ENCODE measurements at regions not wholly inside any gene's neighbourhood (a gene's known extent, or its start where the extent isn't known, plus 50 kb on each side); places are given as distances from the start of the nearest gene placed in this dataset.

- Mint-ChIP-seq H3K9me3 (peaks cover 4 to 6% of the 10 kb centered on the region in 2 experiments; a peak in 3 of 5 replicates), H3K4me3 (no peak overlapping the region), H3K27ac (no peak overlapping the region), H3K27me3 (ENCODE audit: low read depth) (no peaks in the 10 kb centered on the region), H3K36me3 (ENCODE audit: insufficient read depth in 1 of 3, low read depth in 3 of 3) (no peaks in the 10 kb centered on the region), H3K4me1 (no peaks in the 10 kb centered on the region)
- no peaks in the 10 kb centered on the region for H3K9me3 ChIP-seq (ENCODE audit: control insufficient read depth, low read depth, low read length)
- H3K27ac ChIP-seq (ENCODE audit: insufficient read length, low read depth, low read length), result no peak overlapping the region
- H2BK12ac ChIP-seq (ENCODE audit: insufficient read length, low read depth, low read length), result no peak overlapping the region
- no peak overlapping the region for H2BK15ac ChIP-seq (ENCODE audit: low read depth, low read length)
- H3K79me1 ChIP-seq (ENCODE audit: insufficient read depth, low read depth, low read length, poor library complexity, severe bottlenecking), result no peaks in the 10 kb centered on the region
- H4K8ac ChIP-seq (replicated peaks; ENCODE audit: insufficient read length, low read depth, low read length), result no peak overlapping the region
- H4K91ac ChIP-seq (ENCODE audit: insufficient read length, low read depth, low read length), result no peak overlapping the region
- no peak overlapping the region for H3K9ac ChIP-seq (ENCODE audit: extremely low read depth, insufficient read length, low read length)
- H2BK120ac ChIP-seq (ENCODE audit: low read depth, low read length, poor library complexity, severe bottlenecking), result no peak overlapping the region
- H4K20me1 ChIP-seq (ENCODE audit: control insufficient read depth, insufficient read depth, insufficient read length), result no peaks in the 10 kb centered on the region
- H3T11ph ChIP-seq (ENCODE audit: low read length), result no peak overlapping the region
- no CpG with 5 or more reads among the region's 1 CpG for WGBS (ENCODE audit: extremely low coverage, insufficient read length, low lambda C conversion rate)
- no peak overlapping the region for H3K14ac ChIP-seq (ENCODE audit: insufficient read depth, low read length)
- H2AFZ ChIP-seq (ENCODE audit: low read length), result no peak overlapping the region
- H3K23me2 ChIP-seq (ENCODE audit: insufficient read length, low read depth, low read length, poor library complexity, severe bottlenecking), result no peaks in the 10 kb centered on the region
- DNase-seq, result no peak
- H2BK5ac ChIP-seq (ENCODE audit: insufficient read length, low read length), result no peak overlapping the region
- H2AK5ac ChIP-seq (ENCODE audit: insufficient read length, low read length), result no peak overlapping the region
- no peaks in the 10 kb centered on the region for H3K79me2 ChIP-seq (ENCODE audit: insufficient read depth, low read length)
- H3K18ac ChIP-seq (ENCODE audit: insufficient read length, low read depth, low read length), result no peak overlapping the region
- no peak overlapping the region for H4K5ac ChIP-seq (ENCODE audit: insufficient read length, low read depth, low read length)
- no peaks in the 10 kb centered on the region for H3K27me3 ChIP-seq (ENCODE audit: insufficient read depth, low read length)
- no peak overlapping the region for H3K56ac ChIP-seq (ENCODE audit: insufficient read length, low read depth, low read length)
- no peaks in the 10 kb centered on the region for H3K4me1 ChIP-seq (ENCODE audit: insufficient read depth, low read length)
- no peak overlapping the region for H2BK20ac ChIP-seq (ENCODE audit: low read depth, low read length, poor library complexity, severe bottlenecking)
- TF ChIP-seq, protein P1, sequence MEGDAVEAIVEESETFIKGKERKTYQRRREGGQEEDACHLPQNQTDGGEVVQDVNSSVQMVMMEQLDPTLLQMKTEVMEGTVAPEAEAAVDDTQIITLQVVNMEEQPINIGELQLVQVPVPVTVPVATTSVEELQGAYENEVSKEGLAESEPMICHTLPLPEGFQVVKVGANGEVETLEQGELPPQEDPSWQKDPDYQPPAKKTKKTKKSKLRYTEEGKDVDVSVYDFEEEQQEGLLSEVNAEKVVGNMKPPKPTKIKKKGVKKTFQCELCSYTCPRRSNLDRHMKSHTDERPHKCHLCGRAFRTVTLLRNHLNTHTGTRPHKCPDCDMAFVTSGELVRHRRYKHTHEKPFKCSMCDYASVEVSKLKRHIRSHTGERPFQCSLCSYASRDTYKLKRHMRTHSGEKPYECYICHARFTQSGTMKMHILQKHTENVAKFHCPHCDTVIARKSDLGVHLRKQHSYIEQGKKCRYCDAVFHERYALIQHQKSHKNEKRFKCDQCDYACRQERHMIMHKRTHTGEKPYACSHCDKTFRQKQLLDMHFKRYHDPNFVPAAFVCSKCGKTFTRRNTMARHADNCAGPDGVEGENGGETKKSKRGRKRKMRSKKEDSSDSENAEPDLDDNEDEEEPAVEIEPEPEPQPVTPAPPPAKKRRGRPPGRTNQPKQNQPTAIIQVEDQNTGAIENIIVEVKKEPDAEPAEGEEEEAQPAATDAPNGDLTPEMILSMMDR (conservative IDR thresholded peaks at IDR 0.05), result no peak
- no peak overlapping the region for H3K4me2 ChIP-seq (ENCODE audit: insufficient read depth, insufficient read length, low read length)
- no peak overlapping the region for H3K4ac ChIP-seq (ENCODE audit: low read depth, low read length)
- H3K23ac ChIP-seq (ENCODE audit: insufficient read length, low read depth, low read length), result no peak overlapping the region
Measured at GRCh38 chr10:109374215-109374614, 549.1 kb downstream of the XPNPEP1 start.

Measured in H9 (cell line).